Parathyroid adenoma (tissue), 2 donors: ENCODE measurements at regions not wholly inside any gene's neighbourhood (a gene's known extent, or its start where the extent isn't known, plus 50 kb on each side); places are given as distances from the start of the nearest gene placed in this dataset.

Experiments used
- H2AFZ ChIP-seq: fragments of 300-600 bp; sonication (generic); one replicate; pipeline ENCODE4 v1.7.0; 2017; ENCODE audit warnings: antibody characterized with exemption, mild to moderate bottlenecking
- H3K27ac ChIP-seq: fragments of 300-600 bp; sonication (generic); one replicate; pipeline ENCODE4 v1.7.0; 2017
- H3K27me3 ChIP-seq: fragments of 300-600 bp; sonication (generic); one replicate; pipeline ENCODE4 v1.7.0; 2017; ENCODE audit warnings: low read length; ENCODE audit not compliant: control insufficient read depth, insufficient read depth
- H3K36me3 ChIP-seq: fragments of 300-600 bp; sonication (generic); one replicate; pipeline ENCODE4 v1.7.0; 2017; ENCODE audit warnings: low read length; ENCODE audit not compliant: control insufficient read depth, insufficient read depth
- H3K4me1 ChIP-seq: fragments of 300-600 bp; sonication (generic); one replicate; pipeline ENCODE4 v1.7.0; 2017; ENCODE audit warnings: control low read depth
- H3K4me2 ChIP-seq: fragments of 300-600 bp; sonication (generic); one replicate; pipeline ENCODE4 v1.7.0; 2017; ENCODE audit warnings: low read length
- H3K4me3 ChIP-seq: fragments of 300-600 bp; sonication (generic); one replicate; pipeline ENCODE4 v1.7.0; 2017; ENCODE audit warnings: low read depth, low read length
- H3K79me2 ChIP-seq: fragments of 300-600 bp; sonication (generic); one replicate; pipeline ENCODE4 v1.7.0; 2017; ENCODE audit warnings: control low read depth
- H3K9ac ChIP-seq: fragments of 300-600 bp; sonication (generic); one replicate; pipeline ENCODE4 v1.7.0; 2017; ENCODE audit warnings: mild to moderate bottlenecking
- H3K9me3 ChIP-seq: fragments of 300-600 bp; sonication (generic); one replicate; pipeline ENCODE4 v1.7.0; 2017; ENCODE audit warnings: low read length; ENCODE audit not compliant: control insufficient read depth
- TF ChIP-seq, protein P1 (sequence below): fragments of 300-600 bp; sonication (generic); IDR thresholded peaks from one replicate; pipeline ENCODE4 v1.7.0; 2017; ENCODE audit warnings: antibody characterized with exemption, mild to moderate bottlenecking
- donor health status: primary hyperparathyroidism.

DNA sequence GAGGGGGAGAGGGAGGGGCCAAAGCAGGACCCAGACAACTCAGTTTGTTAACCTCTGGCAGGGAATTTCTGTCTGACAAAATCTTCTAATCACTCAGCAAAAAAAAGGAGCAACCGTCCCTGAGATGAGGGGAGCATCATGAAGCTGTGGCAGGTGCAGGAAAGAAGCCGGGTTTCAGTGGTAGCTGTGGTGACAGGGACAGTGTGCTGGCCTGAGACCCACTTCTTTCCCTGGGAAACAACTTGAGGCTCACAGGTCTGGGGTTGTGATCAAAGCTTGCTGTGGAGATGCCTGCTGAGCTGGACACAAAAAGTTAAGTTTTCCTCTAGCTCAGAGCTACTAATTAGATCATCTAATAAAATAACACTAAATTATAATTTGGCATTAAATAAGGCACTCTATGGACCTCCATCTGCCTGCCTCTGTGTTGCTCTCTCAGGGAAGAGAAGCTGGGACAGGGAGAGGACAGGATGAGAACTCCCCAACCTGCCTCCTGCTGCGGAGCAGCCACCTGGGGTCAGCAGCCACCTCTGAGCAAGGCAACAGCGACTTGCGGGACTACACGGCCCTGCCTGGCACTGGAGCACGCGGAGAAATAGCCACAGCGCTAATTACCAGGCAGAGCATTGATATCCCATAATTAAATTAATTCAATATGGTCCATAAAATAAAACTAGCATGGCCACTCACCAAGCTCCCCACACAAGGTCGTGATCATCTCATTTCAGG is 104.6 kb upstream of the TEX51 start:
- no peak overlapping the region for H2AFZ ChIP-seq
- no peaks in the 10 kb centered on the region for H3K36me3 ChIP-seq
- no peaks in the 10 kb centered on the region for H3K79me2 ChIP-seq
- H3K4me1 ChIP-seq, result no peaks in the 10 kb centered on the region
- H3K9ac ChIP-seq, result no peak overlapping the region
- no peak overlapping the region for H3K4me2 ChIP-seq
- no peaks in the 10 kb centered on the region for H3K27me3 ChIP-seq
- H3K4me3 ChIP-seq, result no peak overlapping the region
- no peak overlapping the region for H3K27ac ChIP-seq
- TF ChIP-seq, protein P1, sequence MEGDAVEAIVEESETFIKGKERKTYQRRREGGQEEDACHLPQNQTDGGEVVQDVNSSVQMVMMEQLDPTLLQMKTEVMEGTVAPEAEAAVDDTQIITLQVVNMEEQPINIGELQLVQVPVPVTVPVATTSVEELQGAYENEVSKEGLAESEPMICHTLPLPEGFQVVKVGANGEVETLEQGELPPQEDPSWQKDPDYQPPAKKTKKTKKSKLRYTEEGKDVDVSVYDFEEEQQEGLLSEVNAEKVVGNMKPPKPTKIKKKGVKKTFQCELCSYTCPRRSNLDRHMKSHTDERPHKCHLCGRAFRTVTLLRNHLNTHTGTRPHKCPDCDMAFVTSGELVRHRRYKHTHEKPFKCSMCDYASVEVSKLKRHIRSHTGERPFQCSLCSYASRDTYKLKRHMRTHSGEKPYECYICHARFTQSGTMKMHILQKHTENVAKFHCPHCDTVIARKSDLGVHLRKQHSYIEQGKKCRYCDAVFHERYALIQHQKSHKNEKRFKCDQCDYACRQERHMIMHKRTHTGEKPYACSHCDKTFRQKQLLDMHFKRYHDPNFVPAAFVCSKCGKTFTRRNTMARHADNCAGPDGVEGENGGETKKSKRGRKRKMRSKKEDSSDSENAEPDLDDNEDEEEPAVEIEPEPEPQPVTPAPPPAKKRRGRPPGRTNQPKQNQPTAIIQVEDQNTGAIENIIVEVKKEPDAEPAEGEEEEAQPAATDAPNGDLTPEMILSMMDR, result no peak
- H3K9me3 ChIP-seq, result no peaks in the 10 kb centered on the region

DNA sequence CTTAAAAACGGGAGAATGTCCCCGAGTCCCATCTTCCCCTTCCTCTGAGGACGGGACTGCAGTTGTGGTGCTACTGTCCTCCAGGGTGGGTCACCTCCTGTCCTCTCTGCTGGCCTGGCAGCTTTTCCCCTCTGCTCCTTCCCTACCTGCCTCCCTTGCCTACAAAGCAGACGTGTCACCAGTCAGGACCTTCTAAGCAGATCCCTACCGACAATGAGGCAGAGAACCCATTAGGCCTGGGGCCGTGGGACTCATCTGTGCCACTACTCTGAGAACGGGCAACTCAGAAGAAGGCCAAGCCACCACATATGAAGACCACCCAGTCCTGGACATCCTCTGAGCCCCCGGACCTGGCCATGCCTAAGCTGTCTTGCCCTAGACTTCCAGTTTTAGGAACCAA is 103.0 kb upstream of the TEX51 start:
- no peaks in the 10 kb centered on the region for H3K36me3 ChIP-seq
- no peaks in the 10 kb centered on the region for H3K9me3 ChIP-seq
- no peak overlapping the region for H3K4me3 ChIP-seq
- H3K79me2 ChIP-seq, result no peaks in the 10 kb centered on the region
- TF ChIP-seq, protein P1, result no peak
- no peaks in the 10 kb centered on the region for H3K27me3 ChIP-seq
- no peak overlapping the region for H3K4me2 ChIP-seq
- no peak overlapping the region for H3K9ac ChIP-seq
- H2AFZ ChIP-seq, result no peak overlapping the region
- H3K4me1 ChIP-seq, result no peaks in the 10 kb centered on the region
- no peak overlapping the region for H3K27ac ChIP-seq

DNA sequence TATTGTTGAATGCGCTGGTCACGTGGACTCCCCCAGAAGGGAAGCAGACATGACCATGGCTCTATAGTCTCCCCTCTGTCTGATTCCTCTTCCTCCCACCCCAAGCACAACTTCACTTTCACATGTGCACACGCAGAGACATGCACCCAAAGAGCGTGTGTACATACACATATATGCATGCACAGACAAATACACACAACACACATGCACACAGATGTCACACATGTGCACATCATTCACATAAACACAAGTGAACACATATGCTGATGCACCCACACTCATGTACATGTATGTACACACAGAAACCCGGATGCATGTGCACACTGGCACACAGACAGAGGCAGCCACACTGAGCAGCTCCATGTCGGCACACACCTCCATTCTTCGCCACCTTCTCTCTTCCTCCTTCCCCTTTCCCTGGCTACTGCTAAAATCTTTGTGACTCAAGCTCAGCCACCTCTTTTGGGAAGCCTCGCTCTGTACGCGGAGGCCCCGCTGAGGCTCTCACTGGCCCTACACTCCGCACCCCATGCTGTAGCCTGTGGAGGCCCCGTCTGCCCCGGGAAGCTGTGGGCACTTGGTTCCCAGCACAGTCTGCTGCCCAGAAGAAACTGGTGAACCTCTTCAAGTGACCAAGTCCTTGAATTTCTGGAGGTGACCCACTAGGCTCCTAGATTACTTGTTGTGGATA is 101.6 kb upstream of the TEX51 start:
- H3K9ac ChIP-seq, result no peak overlapping the region
- H3K4me1 ChIP-seq, result no peaks in the 10 kb centered on the region
- H3K27ac ChIP-seq, result no peak overlapping the region
- no peaks in the 10 kb centered on the region for H3K9me3 ChIP-seq
- no peaks in the 10 kb centered on the region for H3K36me3 ChIP-seq
- no peaks in the 10 kb centered on the region for H3K79me2 ChIP-seq
- no peak overlapping the region for H2AFZ ChIP-seq
- TF ChIP-seq, protein P1, result no peak
- no peak overlapping the region for H3K4me3 ChIP-seq
- no peak overlapping the region for H3K4me2 ChIP-seq
- H3K27me3 ChIP-seq, result no peaks in the 10 kb centered on the region

DNA sequence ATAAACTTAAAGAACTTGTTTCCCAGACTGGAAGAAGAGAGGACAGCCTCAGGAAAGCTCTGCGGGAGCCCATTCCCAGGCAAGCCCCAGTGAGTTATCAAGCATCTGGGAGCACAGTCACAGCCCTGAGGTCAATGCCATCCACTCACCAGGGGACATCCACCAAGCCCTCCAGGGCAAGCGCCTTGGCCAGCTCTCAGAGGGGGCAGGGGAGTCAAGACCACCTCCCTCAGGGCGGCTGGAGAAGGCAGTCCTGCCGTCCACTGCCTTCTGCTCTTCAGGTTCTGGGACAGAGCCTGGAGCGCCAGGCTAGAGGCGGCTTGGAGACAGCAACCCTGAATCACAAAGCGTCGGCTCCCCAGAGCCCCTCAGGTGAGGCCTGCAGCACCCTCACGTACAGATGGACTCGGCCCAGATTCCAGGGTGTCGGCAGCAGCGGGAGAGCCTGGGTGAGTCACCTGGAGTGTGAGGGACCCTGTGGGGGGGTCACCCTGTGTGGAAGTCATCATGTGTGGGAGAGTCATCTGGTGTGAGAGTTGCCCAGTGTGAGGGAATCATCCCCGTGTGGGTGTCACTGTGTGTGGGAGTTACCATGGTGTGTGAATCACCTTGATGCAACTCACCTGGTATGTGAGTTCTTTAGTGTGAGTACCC is 100.9 kb upstream of the TEX51 start:
- Histone ChIP-seq H3K36me3 (no peaks in the 10 kb centered on the region), H3K9ac (no peak overlapping the region), H3K79me2 (no peaks in the 10 kb centered on the region), H2AFZ (no peak overlapping the region), H3K4me3 (no peak overlapping the region), H3K27me3 (no peaks in the 10 kb centered on the region), H3K4me2 (no peak overlapping the region), H3K9me3 (no peaks in the 10 kb centered on the region), H3K4me1 (no peaks in the 10 kb centered on the region), H3K27ac (no peak overlapping the region)
- TF ChIP-seq, protein P1, result no peak
